ENCODE measurements at regions not wholly inside any gene's neighbourhood (a gene's known extent, or its start where the extent isn't known, plus 50 kb on each side); places are given as distances from the start of the nearest gene placed in this dataset.

DNA sequence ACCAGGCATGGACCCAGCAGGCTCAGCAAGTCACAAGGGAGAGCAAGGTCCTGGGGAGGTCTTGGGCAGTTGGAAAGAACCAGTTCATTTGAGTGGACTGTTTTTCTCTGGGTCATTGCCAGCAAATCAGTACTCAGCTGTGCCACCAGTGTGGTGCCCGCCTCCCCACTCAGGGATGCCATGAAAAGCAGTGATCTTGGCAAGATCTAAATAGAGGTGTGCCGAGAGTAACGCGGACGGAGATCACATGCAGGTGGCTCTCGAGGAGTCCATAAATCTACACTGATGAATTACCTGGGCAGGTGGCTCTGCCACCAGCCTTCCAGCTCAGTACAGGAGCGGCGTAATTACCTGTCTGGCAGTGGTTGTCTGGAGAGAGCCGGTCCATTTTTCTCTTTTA lies 642.2 kb downstream of the PTPRU start:
- CTCF ChIA-PET (ENCODE audit: low intra/inter-chr PET ratio, low total read pairs) = no interaction called here
- in situ Hi-C loops (cut with HindIII; ENCODE audit: extremely low pct_ligation_motif_present, low pct_unique_long_range_greater_than_20kb) (no loop called here), intact Hi-C loops (cut with micrococcal nuclease; ENCODE audit: unreplicated experiment) (no loop called here)
- no peak overlapping the region for H3K4me2 ChIP-seq (ENCODE audit: low read depth, low read length)
- no peak overlapping the region for H2AFZ ChIP-seq (ENCODE audit: low read length)
- ATAC-seq = no peak
- peaks cover 0 to 7% of the 10 kb centered on the region in 2 experiments; a peak in 3 of 5 replicates for H3K27me3 ChIP-seq (ENCODE audit: control insufficient read depth in 1 of 2, insufficient read depth in 2 of 2, low read length in 2 of 2)
- DNase-seq (ENCODE audit: low spot score) = no peak
- TF ChIP-seq BORCS8-MEF2B (CRISPR knock-in tag; IDR thresholded peaks at IDR 0.05) (no peak), ZNF720 (CRISPR knock-in tag; IDR thresholded peaks at IDR 0.05) (no peak), EP300 (IDR thresholded peaks at IDR 0.05; ENCODE audit: low read depth in 2 of 2, low read length in 2 of 2) (no peak), EP300 (CRISPR knock-in tag; IDR thresholded peaks at IDR 0.05; ENCODE audit: borderline replicate concordance) (no peak), ZNF484 (CRISPR knock-in tag; IDR thresholded peaks at IDR 0.05; ENCODE audit: borderline replicate concordance, low read depth) (no peak), ARID2 (CRISPR knock-in tag; IDR thresholded peaks at IDR 0.05; ENCODE audit: borderline replicate concordance) (no peak), MBD4 (IDR thresholded peaks at IDR 0.05; ENCODE audit: borderline replicate concordance, low read length) (no peak), KDM2A (CRISPR knock-in tag; IDR thresholded peaks at IDR 0.05; ENCODE audit: borderline replicate concordance, low read depth) (no peak), ZNF619 (CRISPR knock-in tag; IDR thresholded peaks at IDR 0.05) (no peak), ZNF20 (CRISPR knock-in tag; IDR thresholded peaks at IDR 0.05) (no peak), TARDBP (CRISPR knock-in tag; IDR thresholded peaks at IDR 0.05) (no peak)
- TF ChIP-seq, protein P1, sequence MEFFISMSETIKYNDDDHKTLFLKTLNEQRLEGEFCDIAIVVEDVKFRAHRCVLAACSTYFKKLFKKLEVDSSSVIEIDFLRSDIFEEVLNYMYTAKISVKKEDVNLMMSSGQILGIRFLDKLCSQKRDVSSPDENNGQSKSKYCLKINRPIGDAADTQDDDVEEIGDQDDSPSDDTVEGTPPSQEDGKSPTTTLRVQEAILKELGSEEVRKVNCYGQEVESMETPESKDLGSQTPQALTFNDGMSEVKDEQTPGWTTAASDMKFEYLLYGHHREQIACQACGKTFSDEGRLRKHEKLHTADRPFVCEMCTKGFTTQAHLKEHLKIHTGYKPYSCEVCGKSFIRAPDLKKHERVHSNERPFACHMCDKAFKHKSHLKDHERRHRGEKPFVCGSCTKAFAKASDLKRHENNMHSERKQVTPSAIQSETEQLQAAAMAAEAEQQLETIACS (CRISPR knock-in tag; IDR thresholded peaks at IDR 0.05) = no peak
- TF ChIP-seq, protein P2, sequence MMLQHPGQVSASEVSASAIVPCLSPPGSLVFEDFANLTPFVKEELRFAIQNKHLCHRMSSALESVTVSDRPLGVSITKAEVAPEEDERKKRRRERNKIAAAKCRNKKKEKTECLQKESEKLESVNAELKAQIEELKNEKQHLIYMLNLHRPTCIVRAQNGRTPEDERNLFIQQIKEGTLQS (CRISPR knock-in tag; IDR thresholded peaks at IDR 0.05) = no peak
- H3K36me3 ChIP-seq (replicated peaks in 1 of 2; ENCODE audit: control insufficient read depth in 1 of 2, insufficient read depth in 2 of 2, low read length in 2 of 2) = no peaks in the 10 kb centered on the region
- no peaks in the 10 kb centered on the region for H3K79me2 ChIP-seq (ENCODE audit: insufficient read depth, low read length)
- POLR2A ChIA-PET = no interaction called here
- WGBS (ENCODE audit: low lambda C conversion rate) = 61% methylated on average over 9 of the region's 9 CpGs
- no TSS peak for BruUV-seq (replicated peaks)
- H4K20me1 ChIP-seq (ENCODE audit: insufficient read depth, low read length) = no peaks in the 10 kb centered on the region
- no peak overlapping the region for H3K4me3 ChIP-seq (replicated peaks in 1 of 3; ENCODE audit: insufficient read depth in 1 of 3, low read depth in 2 of 3, low read length in 3 of 3)
- no peak overlapping the region for H3K9ac ChIP-seq (ENCODE audit: insufficient read depth, low read depth, low read length)
- no peaks in the 10 kb centered on the region for H3K4me1 ChIP-seq (ENCODE audit: insufficient read depth, low read length)
- FAIRE-seq = no peak
- no peaks in the 10 kb centered on the region for H3K9me3 ChIP-seq (ENCODE audit: low read length)
- H3K27ac ChIP-seq (ENCODE audit: extremely low read length, insufficient read depth, low read length) = no peak overlapping the region
